Esophagus squamous epithelium (tissue), 4 donors: ENCODE measurements at regions not wholly inside any gene's neighbourhood (a gene's known extent, or its start where the extent isn't known, plus 50 kb on each side); places are given as distances from the start of the nearest gene placed in this dataset.

Source experiments
- CTCF ChIP-seq, 6 experiments: fragments of 450-650 bp in 4 of 6; fragments of 200-600 bp in 2 of 6; sonication (generic) in 2 of 6; IDR thresholded peaks; one replicate each; pipeline ENCODE4 v1.5.1; 2016 to 2019; ENCODE audit warnings: antibody characterized with exemption in 6 of 6, mild to moderate bottlenecking in 4 of 6, moderate library complexity in 4 of 6
- POLR2A ChIP-seq, 4 donors: fragments of 450-650 bp; IDR thresholded peaks; one replicate each; pipeline ENCODE4 v1.6.1; 2017; ENCODE audit warnings: antibody characterized with exemption in 4 of 4, mild to moderate bottlenecking in 4 of 4, moderate library complexity in 3 of 4

- TF ChIP-seq CTCF (IDR thresholded peaks at IDR 0.05) = no peak
- TF ChIP-seq POLR2A (IDR thresholded peaks at IDR 0.05) = no peak
Observed at GRCh38 chr18:40453903-40454302, 1501.1 kb upstream of the PIK3C3 start.
